Midbrain (tissue), 1 donor: ENCODE measurements at regions not wholly inside any gene's neighbourhood (a gene's known extent, or its start where the extent isn't known, plus 50 kb on each side); places are given as distances from the start of the nearest gene placed in this dataset.
"Not testable (repeated sequence)": the region's sequence is repeated elsewhere in the genome, so short reads cannot be mapped to it uniquely, and the experiment has no call there.

Experiments used
- DNase-seq: peaks from one replicate; lab custom pipeline; 2025; lab: John Stamatoyannopoulos, UW

GRCh38 chr5:176140138-176140537, 98.1 kb upstream of the SIMC1 start:
- not testable (repeated sequence) for DNase-seq

GRCh38 chr5:176144508-176144907, 93.7 kb upstream of the SIMC1 start:
- DNase-seq = no peak

GRCh38 chr5:176149948-176150347, 88.3 kb upstream of the SIMC1 start:
- not testable (repeated sequence) for DNase-seq

- DNase-seq = no peak
Measured at GRCh38 chr5:176151281-176151680, 86.9 kb upstream of the SIMC1 start.

- DNase-seq = no peak
Measured at GRCh38 chr5:176152191-176152929, 85.9 kb upstream of the SIMC1 start.

- DNase-seq = no peak
Measured at GRCh38 chr5:176152930-176153311, 85.3 kb upstream of the SIMC1 start.

- DNase-seq = no peak
Measured at GRCh38 chr5:176153741-176154140, 84.5 kb upstream of the SIMC1 start.

GRCh38 chr5:176154821-176155220, 83.4 kb upstream of the SIMC1 start:
- DNase-seq = no peak

- no peak for DNase-seq
Measured at GRCh38 chr5:176155922-176156359, 82.3 kb upstream of the SIMC1 start.

- DNase-seq = no peak
Measured at GRCh38 chr5:176157656-176158055, 80.6 kb upstream of the SIMC1 start.

GRCh38 chr5:176161431-176161830, 76.8 kb upstream of the SIMC1 start:
- DNase-seq = no peak

GRCh38 chr5:176162198-176162597, 76.0 kb upstream of the SIMC1 start:
- DNase-seq = peak; percentile 15

- DNase-seq = no peak
Measured at GRCh38 chr5:176162888-176163287, 75.3 kb upstream of the SIMC1 start.

GRCh38 chr5:176166427-176166826, 71.8 kb upstream of the SIMC1 start:
- no peak for DNase-seq

GRCh38 chr5:176167800-176168199, 70.4 kb upstream of the SIMC1 start:
- DNase-seq = no peak

GRCh38 chr5:176169393-176170063, 68.7 kb upstream of the SIMC1 start:
- no peak for DNase-seq

GRCh38 chr5:176170084-176170483, 68.1 kb upstream of the SIMC1 start:
- no peak for DNase-seq

- DNase-seq = peak; percentile 15
Measured at GRCh38 chr5:176171171-176171760, 67.0 kb upstream of the SIMC1 start.

GRCh38 chr5:176172246-176172645, 66.0 kb upstream of the SIMC1 start:
- DNase-seq = no peak

GRCh38 chr5:176173647-176174046, 64.6 kb upstream of the SIMC1 start:
- DNase-seq = no peak

- DNase-seq = no peak
Measured at GRCh38 chr5:176174345-176175025, 63.7 kb upstream of the SIMC1 start.

- DNase-seq = no peak
Measured at GRCh38 chr5:176175101-176175852, 62.9 kb upstream of the SIMC1 start.
